Pancreas (tissue), 10 donors: ENCODE measurements at regions not wholly inside any gene's neighbourhood (a gene's known extent, or its start where the extent isn't known, plus 50 kb on each side); places are given as distances from the start of the nearest gene placed in this dataset.
A peak's percentile ranks its signal among the peaks of the same experiment; 100 is the strongest.

Source experiments
- ATAC-seq, 4 donors: fragments of 200-7000 bp; cut with Tn5 transposase; one replicate each; pipeline versions ENCODE4 v1.8.0 to v1.9.1; 2020; ENCODE audit warnings: mild to moderate bottlenecking in 4 of 4, moderate library complexity in 4 of 4
- DNase-seq, 6 donors: peaks; one replicate each; pipeline ENCODE4 v3.0.0-alpha.2; 2020
- FAIRE-seq: peaks from 2 replicates; lab custom pipeline; 2012; peaks lifted over from hg19 to GRCh38; lab: Jason Lieb, UNC
- H3K27ac ChIP-seq, 4 donors: fragments of 200-600 bp; sonication (generic); 1 replicate in 3 of 4; 2 replicates in 1 of 4; pipeline versions ENCODE4 v1.5.0 to v1.8.0; 2020
- H3K27me3 ChIP-seq, 4 donors: fragments of 200-600 bp; one replicate each; pipeline ENCODE4 v1.8.0; 2021
- H3K36me3 ChIP-seq, 3 donors: fragments of 200-600 bp; sonication (generic) in 1 of 3; one replicate each; pipeline versions ENCODE4 v1.5.0 to v1.8.0; 2020 to 2021
- H3K4me1 ChIP-seq, 3 donors: fragments of 200-600 bp; one replicate each; pipeline ENCODE4 v1.8.0; 2021
- H3K4me3 ChIP-seq, 4 donors: fragments of 200-600 bp; sonication (generic) in 2 of 4; one replicate each; pipeline versions ENCODE4 v1.5.0 to v1.8.0; 2020 to 2021
- H3K9me3 ChIP-seq, 4 donors: fragments of 200-600 bp; one replicate each; pipeline ENCODE4 v1.8.0; 2021
- WGBS, 2 donors: extraction: QIAGEN DNeasy Blood & Tissue Kit; methylation state at CpG; one replicate each; pipeline ENCODE4 v1.1.7; 2013; 5-methylcytosine and 5-hydroxymethylcytosine counted together
- intact Hi-C, 3 donors: fragments of 100-400 bp; cut with DNase I; formaldehyde crosslinking; loops; one replicate each; pipeline versions ENCODE4 v1.11.1 to v1.14.2; 2022
- TF ChIP-seq, protein P1 (sequence below), 4 donors: fragments of 200-600 bp; sonication (generic) in 3 of 4; IDR thresholded peaks; one replicate each; pipeline versions ENCODE4 v1.5.0 to v1.8.0; 2021; ENCODE audit warnings: antibody characterized with exemption in 4 of 4
- donor health status: healthy with polysubstance abuse.
- donor health status: DM: no; HTN: no; CAD: no; lungs with moderate emphysema.
- donor health status: DM: no; HTN: no; CAD: no.
- donor health status: control.
- donor health status: control.
- donor health status: Bipolar disorder and iron deficiency.
- donor health status: DM: yes; HTN: yes; CAD: no.
- donor health status: DM: no; HTN: no; CAD: no.
- donor health status: DM: no; HTN: no; CAD: no.
- donor health status: DM: yes; HTN: yes; CAD: no.

DNA sequence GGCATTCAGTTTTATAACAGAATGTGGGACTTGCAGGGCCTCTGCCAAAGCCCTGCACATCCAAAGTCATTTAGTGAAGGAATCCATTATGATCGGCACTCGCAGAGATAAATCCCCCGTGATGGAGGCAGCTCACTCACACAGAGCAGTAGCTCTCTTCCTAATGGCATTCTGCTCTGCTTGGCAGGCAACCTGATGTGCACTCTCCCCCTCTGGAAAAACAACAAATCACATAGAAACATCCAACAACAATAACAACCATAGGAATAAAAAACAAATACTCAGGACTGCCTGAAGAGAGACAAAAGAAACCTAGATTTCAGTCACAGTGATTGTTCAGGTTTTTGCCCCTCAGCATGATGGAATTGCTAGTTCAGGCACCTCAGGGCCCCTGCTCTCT is 59.7 kb downstream of the NAA11 start:
- FAIRE-seq (no peak), DNase-seq (no peak), ATAC-seq (no peak)
- H3K27ac ChIP-seq: no peak overlapping the region
- TF ChIP-seq, protein P1, sequence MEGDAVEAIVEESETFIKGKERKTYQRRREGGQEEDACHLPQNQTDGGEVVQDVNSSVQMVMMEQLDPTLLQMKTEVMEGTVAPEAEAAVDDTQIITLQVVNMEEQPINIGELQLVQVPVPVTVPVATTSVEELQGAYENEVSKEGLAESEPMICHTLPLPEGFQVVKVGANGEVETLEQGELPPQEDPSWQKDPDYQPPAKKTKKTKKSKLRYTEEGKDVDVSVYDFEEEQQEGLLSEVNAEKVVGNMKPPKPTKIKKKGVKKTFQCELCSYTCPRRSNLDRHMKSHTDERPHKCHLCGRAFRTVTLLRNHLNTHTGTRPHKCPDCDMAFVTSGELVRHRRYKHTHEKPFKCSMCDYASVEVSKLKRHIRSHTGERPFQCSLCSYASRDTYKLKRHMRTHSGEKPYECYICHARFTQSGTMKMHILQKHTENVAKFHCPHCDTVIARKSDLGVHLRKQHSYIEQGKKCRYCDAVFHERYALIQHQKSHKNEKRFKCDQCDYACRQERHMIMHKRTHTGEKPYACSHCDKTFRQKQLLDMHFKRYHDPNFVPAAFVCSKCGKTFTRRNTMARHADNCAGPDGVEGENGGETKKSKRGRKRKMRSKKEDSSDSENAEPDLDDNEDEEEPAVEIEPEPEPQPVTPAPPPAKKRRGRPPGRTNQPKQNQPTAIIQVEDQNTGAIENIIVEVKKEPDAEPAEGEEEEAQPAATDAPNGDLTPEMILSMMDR (IDR thresholded peaks at IDR 0.05): no peak
- no peaks in the 10 kb centered on the region for H3K9me3 ChIP-seq
- 63 to 68% methylated on average over 3 of the region's 3 CpGs for WGBS, 2 donors
- no peaks in the 10 kb centered on the region for H3K27me3 ChIP-seq
- H3K4me1 ChIP-seq: no peaks in the 10 kb centered on the region
- intact Hi-C loops: no loop called here
- H3K36me3 ChIP-seq: no peaks in the 10 kb centered on the region
- H3K4me3 ChIP-seq: no peak overlapping the region

DNA sequence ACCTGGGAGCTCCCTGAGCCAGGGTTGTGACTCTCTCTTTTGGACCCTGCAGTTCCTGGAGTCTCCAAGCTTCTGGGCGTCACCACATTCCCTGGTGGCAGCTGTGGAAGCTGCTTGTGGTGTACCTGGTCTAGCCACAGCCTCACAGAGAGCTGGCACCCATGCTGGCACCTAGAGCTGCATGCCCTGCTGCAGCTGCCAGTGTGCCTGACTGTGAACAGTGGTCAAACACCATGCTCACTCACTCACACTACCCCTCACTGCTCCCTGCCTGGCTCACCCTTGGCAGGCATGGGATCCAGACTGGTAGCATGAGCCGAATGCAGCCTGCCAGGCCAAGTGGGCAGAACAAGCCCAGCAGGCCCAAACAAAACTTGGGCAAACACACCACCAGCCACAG is 66.6 kb downstream of the NAA11 start:
- Histone ChIP-seq H3K27ac (no peak overlapping the region), H3K27me3 (no peaks in the 10 kb centered on the region), H3K36me3 (no peaks in the 10 kb centered on the region), H3K9me3 (no peaks in the 10 kb centered on the region), H3K4me1 (no peaks in the 10 kb centered on the region), H3K4me3 (no peak overlapping the region)
- WGBS, 2 donors: 61 to 66% methylated on average over 2 of the region's 2 CpGs
- ATAC-seq: peak in 2 of 4 donors; percentile 14 to 29
- DNase-seq: peak in 2 of 6 donors; percentile 15 to 51
- TF ChIP-seq, protein P1 (IDR thresholded peaks at IDR 0.05): no peak
- intact Hi-C loops: no loop called here
- no peak for FAIRE-seq

DNA sequence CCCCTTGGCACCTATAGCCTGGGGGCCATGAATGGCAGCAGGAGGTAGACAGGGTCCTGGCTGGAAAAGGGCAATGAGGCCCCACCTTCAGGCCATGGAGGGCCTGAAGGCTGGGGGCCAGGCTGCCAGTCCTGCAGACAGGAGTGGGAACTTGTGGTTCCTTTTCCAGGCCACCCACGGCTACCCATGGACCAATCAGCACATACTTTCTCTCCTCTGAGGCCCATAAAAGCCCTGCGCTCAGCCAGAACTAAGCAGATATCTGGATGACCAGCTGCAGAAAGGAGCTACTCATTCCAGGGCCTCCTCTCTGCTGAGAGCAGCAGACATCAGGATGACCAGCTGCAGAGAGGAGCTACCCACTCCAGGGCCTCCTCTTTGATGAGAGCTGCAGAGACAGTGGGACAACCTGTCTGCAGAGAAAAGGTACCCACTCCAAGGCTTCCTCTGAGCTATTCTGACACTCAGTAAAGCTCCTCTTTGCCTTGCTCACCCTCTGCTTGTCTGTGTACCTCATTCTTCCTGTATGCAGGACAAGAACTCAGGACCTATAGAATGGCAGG is 67.2 kb downstream of the NAA11 start:
- no peak overlapping the region for H3K27ac ChIP-seq
- intact Hi-C loops: no loop called here
- 95 to 100% methylated on average over 2 of the region's 2 CpGs for WGBS, 2 donors
- no peak for FAIRE-seq
- H3K4me1 ChIP-seq: no peaks in the 10 kb centered on the region
- TF ChIP-seq, protein P1 (IDR thresholded peaks at IDR 0.05): no peak
- no peak overlapping the region for H3K4me3 ChIP-seq
- no peak for DNase-seq
- no peak for ATAC-seq
- H3K36me3 ChIP-seq: no peaks in the 10 kb centered on the region
- no peaks in the 10 kb centered on the region for H3K9me3 ChIP-seq
- no peaks in the 10 kb centered on the region for H3K27me3 ChIP-seq

DNA sequence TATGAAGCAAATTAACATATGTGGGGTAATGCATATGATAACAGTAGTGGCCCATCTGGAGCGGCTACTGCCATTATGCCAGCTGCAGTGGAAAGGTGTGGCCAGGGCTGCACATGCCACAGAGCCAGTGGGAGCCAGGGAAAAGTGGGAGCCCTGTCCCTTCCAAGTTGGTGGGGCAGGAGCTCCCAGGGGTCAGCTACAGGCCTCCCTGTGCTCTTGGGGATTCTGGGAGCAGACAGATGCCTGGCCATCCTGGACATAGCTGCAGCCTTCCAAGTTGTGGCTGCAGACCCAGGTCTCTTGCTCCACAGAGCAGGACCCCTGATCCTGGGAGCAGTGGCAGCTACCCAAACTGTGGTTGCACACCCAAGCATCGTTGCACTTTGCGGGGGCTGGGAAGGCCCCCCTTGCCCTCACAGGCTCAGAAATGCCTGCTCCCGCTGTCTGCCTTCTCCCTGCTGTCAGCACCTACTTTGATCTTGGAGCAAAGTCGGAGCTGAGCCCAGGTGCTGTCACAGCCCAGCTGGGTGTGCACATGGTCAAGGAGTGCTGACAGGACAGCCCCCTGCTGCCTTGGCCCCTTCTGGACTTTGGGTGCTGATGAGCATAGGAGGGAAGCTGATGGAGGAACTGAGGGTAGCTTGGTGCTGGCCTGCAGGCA is 67.8 kb downstream of the NAA11 start:
- Histone ChIP-seq H3K4me1 (no peaks in the 10 kb centered on the region), H3K9me3 (no peaks in the 10 kb centered on the region), H3K27me3 (no peaks in the 10 kb centered on the region), H3K36me3 (no peaks in the 10 kb centered on the region), H3K27ac (no peak overlapping the region), H3K4me3 (no peak overlapping the region)
- no peak for ATAC-seq
- DNase-seq: peak in 1 of 6 donors; percentile 40
- intact Hi-C loops: no loop called here
- no peak for FAIRE-seq
- 93 to 95% methylated on average over 5 of the region's 5 CpGs for WGBS, 2 donors
- TF ChIP-seq, protein P1 (IDR thresholded peaks at IDR 0.05): no peak

DNA sequence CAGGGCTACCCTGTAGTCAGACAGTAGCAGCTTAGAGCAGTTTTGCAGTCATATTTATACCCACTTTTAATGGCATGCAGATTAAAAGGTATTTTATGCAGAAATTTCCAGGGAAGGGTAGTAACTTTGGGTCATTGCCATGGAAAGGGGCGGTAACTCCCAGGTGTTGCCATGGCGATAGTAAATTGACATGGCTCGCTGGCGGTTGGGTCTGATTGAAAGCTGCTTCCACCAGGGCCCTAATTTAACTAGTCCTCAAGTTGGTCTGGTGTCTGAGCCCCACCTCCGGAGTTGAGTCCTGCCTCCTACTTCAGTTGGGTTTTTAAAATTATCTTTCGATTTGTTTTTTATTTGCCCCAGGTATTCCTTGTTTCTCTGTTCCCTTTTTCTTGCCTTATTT is 70.1 kb downstream of the NAA11 start:
- no peak for FAIRE-seq
- H3K9me3 ChIP-seq: no peaks in the 10 kb centered on the region
- intact Hi-C loops: no loop called here
- H3K27me3 ChIP-seq: no peaks in the 10 kb centered on the region
- no peak overlapping the region for H3K27ac ChIP-seq
- H3K4me3 ChIP-seq: no peak overlapping the region
- ATAC-seq: no peak
- DNase-seq: no peak
- WGBS, 2 donors: 74 to 78% methylated on average over 6 of the region's 6 CpGs
- TF ChIP-seq, protein P1 (IDR thresholded peaks at IDR 0.05): no peak
- no peaks in the 10 kb centered on the region for H3K4me1 ChIP-seq
- no peaks in the 10 kb centered on the region for H3K36me3 ChIP-seq
